Heart right ventricle (tissue), 16 donors: ENCODE measurements at regions not wholly inside any gene's neighbourhood (a gene's known extent, or its start where the extent isn't known, plus 50 kb on each side); places are given as distances from the start of the nearest gene placed in this dataset.

ENCODE experiments used
- ATAC-seq, 8 donors: fragments of 200-7000 bp; cut with Tn5 transposase; one replicate each; pipeline ENCODE4 v1.9.1; 2020; ENCODE audit warnings: mild to moderate bottlenecking in 8 of 8, moderate library complexity in 8 of 8, moderate number of reproducible peaks in 1 of 8
- DNase-seq, 2 donors: peaks; one replicate each; pipeline ENCODE4 v3.0.0-alpha.2; 2020
- H3K27ac ChIP-seq, 10 donors: fragments of 200-600 bp; sonication (generic) in 2 of 10; one replicate each; pipeline versions ENCODE4 v1.5.0 to v1.8.0; 2020 to 2022; ENCODE audit warnings: mild to moderate bottlenecking in 3 of 10
- H3K27me3 ChIP-seq, 7 donors: fragments of 200-600 bp; one replicate each; pipeline ENCODE4 v1.8.0; 2021 to 2022; ENCODE audit warnings: mild to moderate bottlenecking in 2 of 7
- H3K36me3 ChIP-seq, 9 donors: fragments of 200-600 bp; sonication (generic) in 1 of 9; one replicate each; pipeline versions ENCODE4 v1.5.0 to v1.8.0; 2020 to 2022; ENCODE audit warnings: mild to moderate bottlenecking in 2 of 9
- H3K4me1 ChIP-seq, 9 donors: fragments of 200-600 bp; sonication (generic) in 1 of 9; one replicate each; pipeline versions ENCODE4 v1.5.0 to v1.8.0; 2020 to 2022; ENCODE audit warnings: mild to moderate bottlenecking in 4 of 9
- H3K4me3 ChIP-seq, 10 donors: fragments of 200-600 bp; sonication (generic) in 2 of 10; one replicate each; pipeline versions ENCODE4 v1.5.0 to v1.8.0; 2020 to 2022; ENCODE audit warnings: mild to moderate bottlenecking in 7 of 10, moderate library complexity in 2 of 10
- H3K9me3 ChIP-seq, 11 donors: fragments of 200-600 bp in 10 of 11; sonication (generic) in 2 of 11; one replicate each; pipeline versions ENCODE4 v1.5.0 to v1.8.0; 2013 to 2022; ENCODE audit warnings: mild to moderate bottlenecking in 2 of 11, control low read depth in 1 of 11, moderate library complexity in 1 of 11
- CTCF ChIP-seq, 9 donors: fragments of 200-600 bp; sonication (generic) in 2 of 9; IDR thresholded peaks; one replicate each; pipeline versions ENCODE4 v1.5.0 to v1.8.0; 2021 to 2022; ENCODE audit warnings: antibody characterized with exemption in 9 of 9, mild to moderate bottlenecking in 5 of 9, moderate library complexity in 1 of 9
- WGBS, 2 donors: extraction: QIAGEN DNeasy Blood & Tissue Kit; methylation state at CpG; one replicate each; pipeline ENCODE4 v1.1.7; 2013; ENCODE audit warnings: inconsistent platforms in 1 of 2; 5-methylcytosine and 5-hydroxymethylcytosine counted together
- intact Hi-C, 10 donors: fragments of 100-400 bp; cut with DNase I; formaldehyde crosslinking; loops; one replicate each; pipeline versions ENCODE4 v1.11.1 to v1.14.2; 2022
- donor health status: Arrhythmogenic right ventricular cardiomyopathy.
- donor health status: ischemic (EF 13 %, LVEDD 7.1; RV severe dilation, severe dysfunction).
- donor health status: healthy with polysubstance abuse.
- donor health status: DM: no; HTN: yes; CAD: no.
- donor health status: DM: no; HTN: no; CAD: no.
- donor health status: ischemic (EF 25% LVEDD 6.9; RV normal size, moderate dysfunction).
- donor health status: ischemic (EF 25% LVEDD 5.7; RV mildly dilated, moderate dysfunction).
- donor health status: healthy.
- donor health status: DM: yes; HTN: yes; CAD: no.
- donor health status: Ischemic cardiomyopathy.
- donor health status: ischemic (EF 35%, LVEDD 5.7; RV mildly dilated, moderate dysfunction).
- donor health status: nonischemic (EF 11% LVEDD 7.7; RV severe dilation, severe dysfunction).
- donor health status: DM: yes; HTN: yes; CAD: no.
- donor health status: PGD.
- donor health status: ischemic (EF 29% LVEDD 5.4; RV normal size, mild dysfunction).
- donor health status: nonischemic (EF 23%, LVEDD 6.1; RV moderate dilation, normal function).

GRCh38 chr11:109972181-109972715 lies 120.9 kb upstream of the ZC3H12C start:
- intact Hi-C loops: loop anchor here in 1 of 10 donors (10.0 kb wide), 1 partner anchor 123 kb away; the partner anchor contains the start of gene ZC3H12C
- Histone ChIP-seq H3K36me3 (no peaks in the 10 kb centered on the region), H3K27ac (peak overlapping the region in 3 of 10 donors; percentile 0 to 42 (median 13)), H3K9me3 (no peaks in the 10 kb centered on the region), H3K4me1 (peaks cover 0 to 35% (median 25%) of the 10 kb centered on the region in 9 donors), H3K27me3 (no peaks in the 10 kb centered on the region), H3K4me3 (no peak overlapping the region)
- no peak for TF ChIP-seq CTCF (IDR thresholded peaks at IDR 0.05)
- ATAC-seq (peak; percentile 51 to 93 (median 78)), DNase-seq (peak in 1 of 2 donors; percentile 16)
- 34 to 35% methylated on average over 7 of the region's 7 CpGs for WGBS, 2 donors

GRCh38 chr11:109972939-109973338 lies 120.3 kb upstream of the ZC3H12C start:
- peak in 2 of 8 donors; percentile 13 to 29 for ATAC-seq

GRCh38 chr11:109973486-109973885 lies 119.7 kb upstream of the ZC3H12C start:
- Histone ChIP-seq H3K27me3 (no peaks in the 10 kb centered on the region), H3K4me3 (no peak overlapping the region), H3K36me3 (no peaks in the 10 kb centered on the region), H3K27ac (no peak overlapping the region), H3K4me1 (peaks cover 0 to 35% (median 25%) of the 10 kb centered on the region in 9 donors), H3K9me3 (peaks cover 0 to 7% (median 0%) of the 10 kb centered on the region in 11 donors)
- 90 to 94% methylated on average over 5 of the region's 5 CpGs for WGBS, 2 donors
- intact Hi-C loops: loop anchor here in 1 of 10 donors (10.0 kb wide), 1 partner anchor 121 kb away; the partner anchor contains the start of gene ZC3H12C
- TF ChIP-seq CTCF (IDR thresholded peaks at IDR 0.05): no peak
- DNase-seq: no peak
- ATAC-seq: no peak

More at GRCh38 chr11:109972939-109973338, 120.3 kb upstream of the ZC3H12C start:
- TF ChIP-seq CTCF (IDR thresholded peaks at IDR 0.05): no peak
- no peaks in the 10 kb centered on the region for H3K36me3 ChIP-seq
- intact Hi-C loops: loop anchor here in 1 of 10 donors (10.0 kb wide), 1 partner anchor 122 kb away; the partner anchor contains the start of gene ZC3H12C
- DNase-seq: no peak
- no peak overlapping the region for H3K4me3 ChIP-seq
- peaks cover 0 to 35% (median 25%) of the 10 kb centered on the region in 9 donors for H3K4me1 ChIP-seq
- peaks cover 0 to 7% (median 0%) of the 10 kb centered on the region in 11 donors for H3K9me3 ChIP-seq
- H3K27me3 ChIP-seq: no peaks in the 10 kb centered on the region
- H3K27ac ChIP-seq: no peak overlapping the region

- H3K4me3 ChIP-seq: no peak overlapping the region
- DNase-seq: no peak
- no peak overlapping the region for H3K27ac ChIP-seq
- no peak for TF ChIP-seq CTCF (IDR thresholded peaks at IDR 0.05)
- peaks cover 0 to 7% (median 0%) of the 10 kb centered on the region in 11 donors for H3K9me3 ChIP-seq
- peaks cover 0 to 35% (median 25%) of the 10 kb centered on the region in 9 donors for H3K4me1 ChIP-seq
- intact Hi-C loops: loop anchor here in 1 of 10 donors (10.0 kb wide), 1 partner anchor 120 kb away; the partner anchor contains the start of gene ZC3H12C
- no peak for ATAC-seq
- no peaks in the 10 kb centered on the region for H3K27me3 ChIP-seq
- 84 to 87% methylated on average over 3 of the region's 3 CpGs for WGBS, 2 donors
- no peaks in the 10 kb centered on the region for H3K36me3 ChIP-seq
These were observed 118.7 kb upstream of the ZC3H12C start for GRCh38 chr11:109974523-109974922.
